ENCODE measurements at regions not wholly inside any gene's neighbourhood (a gene's known extent, or its start where the extent isn't known, plus 50 kb on each side); places are given as distances from the start of the nearest gene placed in this dataset.

DNA sequence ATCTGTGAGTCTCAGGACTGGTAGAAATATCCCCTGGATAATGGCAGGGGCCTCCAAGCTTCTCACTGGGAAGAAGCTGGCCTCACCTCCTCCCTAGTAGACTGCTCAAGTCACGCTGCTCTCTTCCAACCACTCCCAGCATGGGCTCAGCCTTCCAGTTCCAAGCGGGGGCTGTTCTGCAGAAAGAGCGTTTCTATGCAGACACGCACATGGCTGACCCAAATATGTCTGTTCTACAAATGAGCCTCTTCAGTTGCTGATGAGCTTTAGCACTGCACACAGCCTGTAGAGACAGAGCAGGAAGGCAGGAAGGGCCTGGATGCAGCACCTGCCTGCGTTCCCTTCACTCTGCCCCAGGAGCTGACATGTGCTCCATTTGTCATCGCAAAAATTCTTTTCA, 523.9 kb upstream of the MGMT start:
- no peak for TF ChIP-seq CTCF (IDR thresholded peaks at IDR 0.05; ENCODE audit: unreplicated experiment in 3 of 3)
- Mint-ChIP-seq H3K4me1 (peaks cover 53% of the 10 kb centered on the region), H3K27ac (peak overlapping the region; percentile 40 to 68 (median 44)), H3K27me3 (ENCODE audit: low read depth) (peaks cover 18% of the 10 kb centered on the region), H3K9me3 (peaks cover 10% of the 10 kb centered on the region), H3K4me3 (no peak overlapping the region), H3K36me3 (ENCODE audit: low read depth) (no peaks in the 10 kb centered on the region)

- Mint-ChIP-seq H3K4me3 (no peak overlapping the region), H3K27ac (peak overlapping the region in 1 of 3 experiments; percentile 17), H3K4me1 (peaks cover 30% of the 10 kb centered on the region), H3K36me3 (ENCODE audit: low read depth) (no peaks in the 10 kb centered on the region), H3K27me3 (ENCODE audit: low read depth) (peaks cover 18% of the 10 kb centered on the region), H3K9me3 (peaks cover 10% of the 10 kb centered on the region)
- no peak for TF ChIP-seq CTCF (IDR thresholded peaks at IDR 0.05; ENCODE audit: unreplicated experiment in 3 of 3)
These were observed 521.6 kb upstream of the MGMT start for GRCh38 chr10:128945398-128945797.

DNA sequence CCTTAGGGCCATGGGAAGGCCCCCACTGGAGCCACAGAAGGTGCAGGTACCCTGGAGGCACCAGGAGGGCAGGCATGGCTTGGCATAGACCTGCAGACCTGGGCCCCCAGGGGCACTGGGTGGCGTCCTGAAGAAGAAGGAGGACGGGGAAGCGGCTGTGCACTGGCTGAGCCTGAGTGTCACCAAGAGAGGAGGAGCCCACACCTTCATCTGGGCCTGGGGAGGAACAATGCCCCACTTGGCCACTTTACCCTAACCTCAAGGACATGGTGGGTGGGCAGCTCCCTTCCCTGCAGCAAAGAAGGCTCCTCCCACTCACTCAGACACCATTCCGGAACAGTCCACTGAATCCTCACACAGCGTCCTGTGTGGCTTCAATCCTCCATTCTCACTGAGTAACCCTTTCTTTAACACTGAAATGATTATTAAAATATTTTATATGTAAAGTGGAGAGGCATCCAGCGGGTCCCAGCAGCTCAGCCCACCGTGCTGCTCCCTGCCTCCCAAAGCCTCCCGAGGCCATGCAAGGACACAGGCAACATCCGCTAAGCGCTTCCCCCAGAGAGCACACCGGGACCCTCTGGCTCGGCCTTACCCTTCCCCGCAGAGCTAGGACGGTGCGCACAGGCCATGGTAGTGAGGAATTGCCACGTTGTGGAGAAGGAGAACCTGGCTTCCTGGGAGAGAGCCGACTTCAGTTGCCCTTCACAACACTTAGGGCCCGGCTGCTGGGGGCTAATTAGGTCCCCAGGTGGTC, 516.7 kb upstream of the MGMT start:
- Mint-ChIP-seq H3K4me1 (no peaks in the 10 kb centered on the region), H3K9me3 (peaks cover 8% of the 10 kb centered on the region), H3K4me3 (no peak overlapping the region), H3K36me3 (ENCODE audit: low read depth) (no peaks in the 10 kb centered on the region), H3K27ac (no peak overlapping the region), H3K27me3 (ENCODE audit: low read depth) (peaks cover 9% of the 10 kb centered on the region)
- TF ChIP-seq CTCF (IDR thresholded peaks at IDR 0.05; ENCODE audit: unreplicated experiment in 3 of 3): no peak

DNA sequence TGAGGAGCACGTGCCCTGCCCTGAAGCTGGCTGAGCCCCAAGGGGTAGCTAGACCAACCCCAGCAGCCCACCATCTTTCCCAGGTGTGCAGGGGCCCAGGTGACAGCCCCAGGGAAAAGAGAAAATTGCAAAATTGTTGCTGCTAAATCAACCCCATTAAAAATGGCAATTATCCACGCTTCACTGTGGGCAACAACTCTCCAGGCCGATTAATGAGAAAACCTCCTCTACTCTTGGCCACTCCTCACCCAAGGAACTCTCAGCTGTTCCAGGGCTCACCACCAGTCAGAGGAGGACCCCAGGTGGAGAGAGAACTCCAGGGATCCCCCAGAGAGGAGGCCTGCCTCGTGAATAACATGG, 516.1 kb upstream of the MGMT start:
- no peaks in the 10 kb centered on the region for H3K36me3 Mint-ChIP-seq (ENCODE audit: low read depth)
- H3K4me1 Mint-ChIP-seq: peaks cover under 1% of the 10 kb centered on the region
- H3K9me3 Mint-ChIP-seq: peaks cover 7% of the 10 kb centered on the region
- H3K27me3 Mint-ChIP-seq (ENCODE audit: low read depth): peaks cover 7% of the 10 kb centered on the region
- H3K27ac Mint-ChIP-seq: no peak overlapping the region
- no peak for TF ChIP-seq CTCF (IDR thresholded peaks at IDR 0.05; ENCODE audit: unreplicated experiment in 3 of 3)
- no peak overlapping the region for H3K4me3 Mint-ChIP-seq

GRCh38 chr10:128952856-128953255, 514.2 kb upstream of the MGMT start:
- peaks cover 3% of the 10 kb centered on the region for H3K27me3 Mint-ChIP-seq (ENCODE audit: low read depth)
- no peaks in the 10 kb centered on the region for H3K9me3 Mint-ChIP-seq
- H3K4me1 Mint-ChIP-seq: peaks cover 5% of the 10 kb centered on the region
- no peak for TF ChIP-seq CTCF (IDR thresholded peaks at IDR 0.05; ENCODE audit: unreplicated experiment in 3 of 3)
- peak overlapping the region in 1 of 3 experiments; percentile 14 for H3K27ac Mint-ChIP-seq
- H3K4me3 Mint-ChIP-seq: no peak overlapping the region
- H3K36me3 Mint-ChIP-seq (ENCODE audit: low read depth): no peaks in the 10 kb centered on the region

DNA sequence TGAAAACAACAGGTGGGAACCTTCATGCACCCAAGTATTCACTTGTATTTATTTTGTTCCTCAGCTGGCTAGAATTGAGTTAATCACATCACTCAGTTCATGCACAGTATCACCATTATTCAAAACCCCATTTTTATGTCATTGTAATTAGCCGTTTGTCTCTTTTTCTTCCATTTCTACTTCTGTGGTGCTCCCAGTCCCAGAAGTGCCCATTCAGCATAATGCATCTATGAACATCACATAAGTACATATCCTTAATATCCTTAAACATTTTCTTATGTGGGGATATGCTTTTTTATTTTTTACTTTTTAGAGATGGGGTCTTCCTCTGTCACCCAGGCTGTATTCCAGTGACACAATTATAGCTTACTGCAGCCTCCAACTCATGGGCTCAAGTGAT, 510.9 kb upstream of the MGMT start:
- peaks cover 27% of the 10 kb centered on the region for H3K27me3 Mint-ChIP-seq (ENCODE audit: low read depth)
- H3K36me3 Mint-ChIP-seq (ENCODE audit: low read depth): no peaks in the 10 kb centered on the region
- H3K4me1 Mint-ChIP-seq: peaks cover 20% of the 10 kb centered on the region
- H3K27ac Mint-ChIP-seq: no peak overlapping the region
- H3K9me3 Mint-ChIP-seq: no peaks in the 10 kb centered on the region
- TF ChIP-seq CTCF (IDR thresholded peaks at IDR 0.05; ENCODE audit: unreplicated experiment in 3 of 3): no peak
- no peak overlapping the region for H3K4me3 Mint-ChIP-seq
